AG10803 (cell line): ENCODE measurements at regions not wholly inside any gene's neighbourhood (a gene's known extent, or its start where the extent isn't known, plus 50 kb on each side); places are given as distances from the start of the nearest gene placed in this dataset.

Source experiments
- DNase-seq: peaks from one replicate; pipeline ENCODE4 v3.0.0; 2010; ENCODE audit warnings: low read depth
- H3K4me3 ChIP-seq: 2 replicates; pipeline ENCODE4 v1.5.1; 2011; ENCODE audit warnings: mild to moderate bottlenecking, low read length, control low read depth
- CTCF ChIP-seq: conservative IDR thresholded peaks from 2 replicates; pipeline ENCODE4 v1.5.1; 2011; ENCODE audit warnings: mild to moderate bottlenecking, low read length, control low read depth, inconsistent platforms

GRCh38 chr17:79239205-79239604 lies 164.6 kb downstream of the ENGASE start:
- DNase-seq, result no peak
- no peak for TF ChIP-seq CTCF

DNA sequence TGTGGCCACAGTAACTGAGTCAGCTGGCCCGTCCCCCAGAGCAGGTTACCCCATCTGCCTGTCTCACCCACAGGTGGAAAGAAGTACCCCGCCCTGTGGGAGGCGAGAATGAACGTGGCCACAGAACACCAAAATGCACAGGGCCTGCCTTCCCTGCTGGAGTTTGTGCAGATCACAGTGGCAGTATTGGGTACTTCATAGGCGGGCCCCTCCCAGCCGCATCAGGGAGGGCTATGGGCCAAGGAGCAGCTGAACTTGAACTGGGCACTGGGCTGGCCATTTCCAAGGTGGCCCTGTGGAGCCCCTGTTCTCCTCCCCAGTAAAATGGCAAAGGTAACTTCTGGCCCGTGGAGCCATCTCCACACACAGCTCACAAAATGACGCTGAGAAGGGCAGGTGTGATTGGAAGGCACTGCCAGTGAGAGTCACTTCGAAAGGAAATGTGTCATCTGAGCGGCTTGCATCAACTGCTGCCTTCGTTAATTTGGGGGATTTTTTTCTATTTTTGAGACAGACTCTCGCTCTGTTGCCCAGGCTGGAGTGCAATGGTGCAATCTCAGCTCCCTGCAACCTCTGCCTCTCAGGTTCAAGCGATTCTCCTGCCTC lies 162.9 kb downstream of the ENGASE start:
- H3K4me3 ChIP-seq, result no peak overlapping the region
- TF ChIP-seq CTCF, result no peak
- no peak for DNase-seq

More at GRCh38 chr17:79239205-79239604, 164.6 kb downstream of the ENGASE start:
- H3K4me3 ChIP-seq, result no peak overlapping the region

- no peak overlapping the region for H3K4me3 ChIP-seq
- TF ChIP-seq CTCF, result no peak
- DNase-seq, result no peak
Observed at GRCh38 chr17:79235808-79236207, 161.2 kb downstream of the ENGASE start.

GRCh38 chr17:79233916-79234551 lies 159.4 kb downstream of the ENGASE start:
- no peak for DNase-seq
- no peak for TF ChIP-seq CTCF
- no peak overlapping the region for H3K4me3 ChIP-seq

DNA sequence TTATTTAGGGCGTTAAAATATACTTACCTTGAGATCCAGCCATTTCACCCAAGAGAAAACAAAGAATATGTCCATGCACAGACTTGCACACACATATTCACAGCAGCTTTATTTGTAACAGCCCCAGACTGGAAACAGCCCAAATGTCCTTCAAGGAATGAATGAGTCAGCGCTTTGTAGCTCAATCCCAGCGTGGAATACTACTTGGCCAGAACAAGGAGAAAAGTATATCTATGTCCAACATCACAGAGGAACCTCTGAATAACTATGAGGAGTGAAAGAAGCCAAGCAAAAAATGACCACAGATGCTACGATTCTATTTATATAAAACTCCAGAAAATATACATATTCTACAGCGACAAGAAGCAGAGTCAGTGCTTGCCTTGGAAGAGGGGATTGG lies 158.3 kb downstream of the ENGASE start:
- DNase-seq, result no peak
- TF ChIP-seq CTCF, result no peak

GRCh38 chr17:79231766-79232287 lies 157.2 kb downstream of the ENGASE start:
- H3K4me3 ChIP-seq, result no peak overlapping the region
- TF ChIP-seq CTCF, result no peak
- no peak for DNase-seq

More for the DNA sequence above, 158.3 kb downstream of the ENGASE start:
- no peak overlapping the region for H3K4me3 ChIP-seq

GRCh38 chr17:79230576-79230975 lies 156.0 kb downstream of the ENGASE start:
- no peak for DNase-seq
- H3K4me3 ChIP-seq, result no peak overlapping the region
- no peak for TF ChIP-seq CTCF
